IMR-90 (cell line): ENCODE measurements at regions not wholly inside any gene's neighbourhood (a gene's known extent, or its start where the extent isn't known, plus 50 kb on each side); places are given as distances from the start of the nearest gene placed in this dataset.

ENCODE experiments used
- ATAC-seq: fragments of 200-7000 bp; cut with Tn5 transposase; 2 replicates; pipeline ENCODE4 v1.9.1; 2020; ENCODE audit warnings: low read depth, mild to moderate bottlenecking, moderate library complexity
- BruUV-seq: library from RNA; stranded (reverse); fragments of 400-500 nt; replicated peaks from 2 replicates; lab custom pipeline; 2021; lab: Mats Ljungman, UMichigan
- CTCF ChIA-PET: fragments of 300-600 bp; formaldehyde crosslinking; extraction: SDS; loops from one replicate; lab custom pipeline; 2021; ENCODE audit warnings: antibody characterized with exemption; lab: Yijun Ruan, JAX
- POLR2A ChIA-PET: fragments of 300-600 bp; sonication (Branson Sonifier 250); formaldehyde crosslinking; loops from one replicate; lab custom pipeline; 2022; ENCODE audit warnings: antibody characterized with exemption; ENCODE audit not compliant: unreplicated experiment; lab: Charles Lee
- DNase-seq: peaks from one replicate; pipeline ENCODE4 v3.0.0; 2013
- H2AFZ ChIP-seq: replicated peaks from 2 replicates; pipeline ENCODE3; 2013; ENCODE audit warnings: low read length, mild to moderate bottlenecking; ENCODE audit not compliant: poor library complexity
- H2AK5ac ChIP-seq: 2 replicates; pipeline ENCODE4 v1.6.1; 2013; ENCODE audit warnings: low read depth, low read length, inconsistent platforms
- H2AK9ac ChIP-seq: replicated peaks from 2 replicates; pipeline ENCODE3; 2013; ENCODE audit warnings: mild to moderate bottlenecking, low read depth, low read length, moderate library complexity; ENCODE audit not compliant: poor library complexity
- H2BK120ac ChIP-seq: 2 replicates; pipeline ENCODE4 v1.6.1; 2013; ENCODE audit warnings: low read depth, low read length, inconsistent platforms
- H2BK15ac ChIP-seq: 3 replicates; pipeline ENCODE4 v1.6.1; 2013; ENCODE audit warnings: low read depth, low read length, inconsistent platforms
- H2BK20ac ChIP-seq: 2 replicates; pipeline ENCODE4 v1.6.1; 2013; ENCODE audit warnings: low read depth, mild to moderate bottlenecking, inconsistent platforms, low read length, moderate library complexity
- H2BK5ac ChIP-seq: 2 replicates; pipeline ENCODE4 v1.6.1; 2013; ENCODE audit warnings: mild to moderate bottlenecking, low read depth, low read length, inconsistent platforms; ENCODE audit not compliant: poor library complexity, severe bottlenecking
- H3K14ac ChIP-seq: replicated peaks from 2 replicates; pipeline ENCODE4 v1.6.1; 2013; ENCODE audit warnings: low read depth, low read length, inconsistent platforms
- H3K18ac ChIP-seq: 2 replicates; pipeline ENCODE4 v1.6.1; 2013; ENCODE audit warnings: low read depth, low read length, control low read depth
- H3K23ac ChIP-seq: 2 replicates; pipeline ENCODE4 v1.6.1; 2013; ENCODE audit warnings: low read depth, low read length, inconsistent platforms
- H3K27ac ChIP-seq: 2 replicates; pipeline ENCODE4 v1.5.1; 2013; ENCODE audit warnings: mild to moderate bottlenecking, control low read depth, low read length; ENCODE audit not compliant: insufficient read depth
- H3K27me3 ChIP-seq: 2 replicates; pipeline ENCODE4 v1.6.1; 2013; ENCODE audit warnings: low read length; ENCODE audit not compliant: control insufficient read depth, insufficient read depth
- H3K36me3 ChIP-seq: 2 replicates; pipeline ENCODE4 v1.6.1; 2013; ENCODE audit warnings: low read length, mixed read lengths; ENCODE audit not compliant: control insufficient read depth, insufficient read depth
- H3K4ac ChIP-seq: 2 replicates; pipeline ENCODE4 v1.6.1; 2013; ENCODE audit warnings: low read depth, low read length, inconsistent platforms
- H3K4me1 ChIP-seq: 2 replicates; pipeline ENCODE4 v1.6.1; 2013; ENCODE audit warnings: low read length, mixed read lengths; ENCODE audit not compliant: control insufficient read depth, insufficient read depth
- H3K4me2 ChIP-seq: 2 replicates; pipeline ENCODE4 v1.6.1; 2013; ENCODE audit warnings: low read depth, mild to moderate bottlenecking, control low read depth, low read length, moderate library complexity
- H3K4me3 ChIP-seq: 2 replicates; pipeline ENCODE4 v1.5.1; 2013; ENCODE audit warnings: low read depth, mild to moderate bottlenecking, control low read depth, low read length, moderate library complexity; ENCODE audit not compliant: insufficient read depth
- H3K56ac ChIP-seq: 2 replicates; pipeline ENCODE4 v1.6.1; 2013; ENCODE audit warnings: low read length, inconsistent platforms; ENCODE audit not compliant: insufficient read depth; ENCODE audit errors: extremely low read depth
- H3K79me1 ChIP-seq, 2 experiments: 2 replicates each; pipeline ENCODE4 v1.6.1; 2013; ENCODE audit warnings: low read length in 2 of 2, inconsistent platforms in 1 of 2, low read depth in 1 of 2
- H3K9ac ChIP-seq: 2 replicates; pipeline ENCODE4 v1.6.1; 2013; ENCODE audit warnings: low read depth, low read length, control low read depth
- H3K9me1 ChIP-seq: 2 replicates; pipeline ENCODE4 v1.6.1; 2013; ENCODE audit warnings: low read length, inconsistent platforms; ENCODE audit not compliant: insufficient read depth
- H3K9me3 ChIP-seq: 2 replicates; pipeline ENCODE4 v1.6.1; 2013; ENCODE audit warnings: low read length; ENCODE audit not compliant: control insufficient read depth, insufficient read depth
- H4K20me1 ChIP-seq: 2 replicates; pipeline ENCODE4 v1.6.1; 2013; ENCODE audit warnings: low read length, inconsistent platforms; ENCODE audit not compliant: insufficient read depth
- H4K5ac ChIP-seq: 2 replicates; pipeline ENCODE4 v1.6.1; 2013; ENCODE audit warnings: mild to moderate bottlenecking, low read depth, low read length, control low read depth
- H4K8ac ChIP-seq, 2 experiments: 2 replicates each; pipeline ENCODE4 v1.6.1; 2013; ENCODE audit warnings: low read depth in 2 of 2, low read length in 2 of 2, control low read depth in 1 of 2, inconsistent platforms in 1 of 2
- H4K91ac ChIP-seq: 2 replicates; pipeline ENCODE4 v1.6.1; 2013; ENCODE audit warnings: low read depth, low read length, inconsistent platforms; ENCODE audit not compliant: insufficient read depth
- WGBS, 2 experiments: methylation state at CpG; one replicate each; pipeline versions ENCODE4 v1.1.5 to v1.1.7; 2013; ENCODE audit warnings: missing lambda C conversion rate in 2 of 2; ENCODE audit not compliant: insufficient read length in 1 of 2; ENCODE audit errors: extremely low coverage in 2 of 2; 5-methylcytosine and 5-hydroxymethylcytosine counted together
- dilution Hi-C: fragments of 300-500 bp; cut with HindIII; formaldehyde crosslinking; loops from one replicate; pipeline ENCODE4 v1.14.3; 2018; ENCODE audit warnings: low sequenced_read_pairs; ENCODE audit not compliant: unreplicated experiment
- in situ Hi-C: fragments of 300-500 bp; cut with MboI; formaldehyde crosslinking; loops from 3 replicates; pipeline ENCODE4 v1.14.3; 2019; ENCODE audit warnings: low sequenced_read_pairs, inconsistent platforms, mixed read lengths
- intact Hi-C: fragments of 100-400 bp; cut with micrococcal nuclease; formaldehyde crosslinking; loops from 2 replicates; pipeline ENCODE4 v1.10.0; 2022
- TF ChIP-seq, protein P1 (sequence below): conservative IDR thresholded peaks from 2 replicates; pipeline ENCODE4 v1.5.1; 2012; ENCODE audit warnings: mild to moderate bottlenecking, low read depth, low read length, improper control_type of control experiment

DNA sequence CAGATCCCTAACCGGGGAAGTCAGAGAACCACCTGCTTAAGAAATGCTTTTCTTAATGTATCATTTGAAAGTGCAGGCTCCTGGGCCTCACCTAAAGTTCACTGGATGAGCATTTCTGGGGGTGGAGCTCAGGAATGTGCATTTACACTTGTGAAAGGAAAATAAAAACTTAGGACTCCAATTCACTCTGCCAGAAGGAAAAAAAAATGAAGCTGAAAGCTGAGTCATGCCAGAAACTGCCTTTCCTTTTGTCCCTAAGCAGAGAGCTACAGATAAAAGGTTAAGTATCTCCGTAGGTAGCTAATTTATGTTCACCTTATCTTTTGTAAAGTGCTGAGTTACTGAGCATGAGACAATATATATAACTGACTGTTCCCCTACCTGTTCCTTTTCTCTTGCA is 229.5 kb upstream of the MEX3C start:
- in situ Hi-C loops: no loop called here
- Histone ChIP-seq H3K4ac (no peak overlapping the region), H2BK5ac (no peak overlapping the region), H3K27me3 (no peaks in the 10 kb centered on the region), H3K4me1 (no peaks in the 10 kb centered on the region), H3K9ac (no peak overlapping the region), H3K4me2 (no peak overlapping the region), H3K23ac (no peak overlapping the region), H3K79me1 (no peaks in the 10 kb centered on the region), H3K9me3 (peaks cover 20% of the 10 kb centered on the region), H3K36me3 (no peaks in the 10 kb centered on the region), H3K18ac (no peak overlapping the region), H3K14ac (no peak overlapping the region), H3K56ac (no peak overlapping the region), H4K20me1 (no peaks in the 10 kb centered on the region), H4K91ac (no peak overlapping the region), H4K8ac (no peak overlapping the region), H2AFZ (no peak overlapping the region), H2BK20ac (no peak overlapping the region), H2AK5ac (no peak overlapping the region), H3K4me3 (no peak overlapping the region), H2AK9ac (no peak overlapping the region), H3K9me1 (no peaks in the 10 kb centered on the region), H3K27ac (no peak overlapping the region), H2BK15ac (no peak overlapping the region), H2BK120ac (no peak overlapping the region), H4K5ac (no peak overlapping the region)
- DNase-seq: no peak
- intact Hi-C loops: no loop called here
- BruUV-seq: no TSS peak
- no peak for ATAC-seq
- WGBS, 2 experiments: no CpG with 5 or more reads among the region's 2 CpGs
- TF ChIP-seq, protein P1, sequence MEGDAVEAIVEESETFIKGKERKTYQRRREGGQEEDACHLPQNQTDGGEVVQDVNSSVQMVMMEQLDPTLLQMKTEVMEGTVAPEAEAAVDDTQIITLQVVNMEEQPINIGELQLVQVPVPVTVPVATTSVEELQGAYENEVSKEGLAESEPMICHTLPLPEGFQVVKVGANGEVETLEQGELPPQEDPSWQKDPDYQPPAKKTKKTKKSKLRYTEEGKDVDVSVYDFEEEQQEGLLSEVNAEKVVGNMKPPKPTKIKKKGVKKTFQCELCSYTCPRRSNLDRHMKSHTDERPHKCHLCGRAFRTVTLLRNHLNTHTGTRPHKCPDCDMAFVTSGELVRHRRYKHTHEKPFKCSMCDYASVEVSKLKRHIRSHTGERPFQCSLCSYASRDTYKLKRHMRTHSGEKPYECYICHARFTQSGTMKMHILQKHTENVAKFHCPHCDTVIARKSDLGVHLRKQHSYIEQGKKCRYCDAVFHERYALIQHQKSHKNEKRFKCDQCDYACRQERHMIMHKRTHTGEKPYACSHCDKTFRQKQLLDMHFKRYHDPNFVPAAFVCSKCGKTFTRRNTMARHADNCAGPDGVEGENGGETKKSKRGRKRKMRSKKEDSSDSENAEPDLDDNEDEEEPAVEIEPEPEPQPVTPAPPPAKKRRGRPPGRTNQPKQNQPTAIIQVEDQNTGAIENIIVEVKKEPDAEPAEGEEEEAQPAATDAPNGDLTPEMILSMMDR: no peak
- CTCF ChIA-PET: no interaction called here
- POLR2A ChIA-PET: no interaction called here
- dilution Hi-C loops: no loop called here
